CD4-positive, alpha-beta T cell treated with Interleukin-15 for 4 hours (primary cell): ENCODE measurements at regions not wholly inside any gene's neighbourhood (a gene's known extent, or its start where the extent isn't known, plus 50 kb on each side); places are given as distances from the start of the nearest gene placed in this dataset.

Experiments used
- DNase-seq: peaks from one replicate; pipeline ENCODE4 v3.0.0-alpha.2; 2020; ENCODE audit warnings: low spot score

DNA sequence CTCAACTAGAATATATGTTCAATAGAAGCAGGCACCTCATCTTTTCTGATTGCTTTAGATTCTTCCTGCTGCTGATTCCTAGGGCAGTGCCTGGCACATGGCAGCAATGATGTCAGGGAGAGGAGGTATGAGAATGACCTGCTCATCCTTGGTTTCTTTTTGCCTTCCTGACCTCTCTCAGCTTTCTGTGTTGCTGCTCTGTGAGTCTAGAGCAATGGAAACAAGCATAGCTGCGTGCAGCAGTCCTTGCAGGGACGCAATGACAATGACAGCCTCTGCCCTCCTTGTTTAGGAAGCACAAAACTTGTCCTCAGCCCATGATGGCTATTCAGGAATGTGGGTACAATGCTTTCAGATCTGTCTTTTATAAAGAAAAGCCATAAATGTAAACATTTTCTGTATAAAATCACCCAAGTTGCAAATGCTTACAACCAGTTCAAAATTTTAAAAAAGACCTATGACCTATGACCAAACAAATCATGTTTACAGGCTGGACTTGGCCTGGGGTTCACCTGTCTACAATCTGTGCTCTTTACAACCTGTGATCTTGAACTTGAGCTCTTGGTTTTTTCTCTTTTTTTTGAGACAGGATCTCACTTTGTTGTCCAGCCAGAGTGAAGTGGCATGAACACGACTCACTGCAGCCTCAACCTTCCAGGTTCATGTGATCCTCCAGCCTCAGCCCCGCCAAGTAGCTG lies 549.4 kb upstream of the ATP2B1 start:
- no peak for DNase-seq

DNA sequence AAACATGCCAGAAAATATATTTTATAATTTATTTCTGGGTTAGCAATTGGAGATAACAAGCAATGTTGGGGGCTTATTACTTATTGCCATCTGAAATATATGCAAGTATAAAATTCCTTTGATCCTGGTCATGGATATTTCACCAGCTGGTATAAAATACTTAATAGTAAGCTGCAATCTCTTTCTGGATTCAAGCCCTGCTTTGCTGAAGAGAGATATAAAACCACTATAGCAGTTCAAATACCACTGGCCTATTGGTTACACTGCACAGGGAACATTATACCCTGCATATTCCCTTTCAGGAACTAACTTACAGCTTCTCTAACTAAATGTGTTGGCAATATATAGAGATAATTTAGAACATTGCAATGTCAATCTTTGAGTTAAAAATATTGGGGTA lies 546.2 kb upstream of the ATP2B1 start:
- no peak for DNase-seq

DNA sequence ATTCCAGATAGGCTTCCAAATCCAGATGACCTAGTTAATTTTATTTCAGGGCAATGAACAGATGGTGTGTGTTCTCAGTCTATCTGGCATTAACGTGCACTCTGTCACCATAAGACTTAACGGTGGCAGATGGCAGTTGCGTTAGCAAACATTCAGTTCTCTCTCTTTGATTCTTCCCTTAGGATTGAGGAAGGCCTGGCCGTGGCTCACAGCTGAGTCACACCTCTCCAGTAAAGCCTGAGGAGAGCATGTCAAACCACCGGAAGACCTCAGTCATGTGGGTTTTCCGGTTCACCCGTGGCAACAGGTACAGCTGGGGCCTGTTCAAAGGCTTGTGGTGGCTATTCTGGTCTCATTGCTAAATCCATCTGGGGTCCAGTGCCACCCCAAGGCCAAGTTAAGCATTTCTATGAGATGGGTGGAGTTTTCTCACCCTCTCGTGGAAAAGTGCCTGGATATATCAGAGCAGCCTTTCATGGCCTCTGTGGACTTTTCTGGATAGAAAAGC lies 545.1 kb upstream of the ATP2B1 start:
- DNase-seq: peak; percentile 33

DNA sequence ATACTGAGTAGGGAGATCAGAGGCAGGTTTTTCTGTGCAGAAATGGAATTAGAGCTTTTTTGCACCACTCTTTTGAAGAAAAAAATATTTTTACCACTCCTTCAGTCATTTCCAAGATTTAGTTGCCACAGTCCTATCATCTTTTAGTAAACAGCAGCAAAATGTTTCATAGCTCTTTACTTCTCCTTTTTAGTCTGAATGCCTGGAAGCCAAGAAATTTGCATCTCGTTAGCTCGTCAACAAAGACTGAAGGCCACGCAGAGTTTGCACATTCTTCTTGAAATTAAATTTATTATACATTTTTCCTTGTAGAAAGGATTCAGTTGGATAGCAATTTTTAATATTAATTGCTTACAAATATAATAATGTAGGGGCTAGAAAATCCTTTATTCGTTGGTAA lies 544.5 kb upstream of the ATP2B1 start:
- DNase-seq: no peak

DNA sequence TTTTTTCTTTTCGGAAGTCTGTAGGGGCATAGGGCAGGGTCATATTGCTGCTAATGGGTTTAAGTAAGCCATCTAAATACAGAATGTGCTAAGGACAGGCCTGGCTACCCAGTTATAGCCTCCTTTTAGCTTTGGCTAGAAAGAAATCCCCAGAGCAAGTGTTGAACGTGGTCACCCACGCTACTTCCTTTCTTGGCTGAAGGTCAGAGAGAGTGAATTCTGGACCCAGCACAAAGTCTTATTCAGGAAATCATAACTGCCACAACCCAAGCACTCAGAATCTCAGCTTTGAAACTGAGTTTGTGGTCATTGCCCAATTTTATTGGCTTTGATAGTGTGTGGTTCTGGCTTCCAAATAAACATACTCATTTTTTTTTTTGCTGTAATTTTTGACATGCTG lies 542.1 kb upstream of the ATP2B1 start:
- DNase-seq: no peak

DNA sequence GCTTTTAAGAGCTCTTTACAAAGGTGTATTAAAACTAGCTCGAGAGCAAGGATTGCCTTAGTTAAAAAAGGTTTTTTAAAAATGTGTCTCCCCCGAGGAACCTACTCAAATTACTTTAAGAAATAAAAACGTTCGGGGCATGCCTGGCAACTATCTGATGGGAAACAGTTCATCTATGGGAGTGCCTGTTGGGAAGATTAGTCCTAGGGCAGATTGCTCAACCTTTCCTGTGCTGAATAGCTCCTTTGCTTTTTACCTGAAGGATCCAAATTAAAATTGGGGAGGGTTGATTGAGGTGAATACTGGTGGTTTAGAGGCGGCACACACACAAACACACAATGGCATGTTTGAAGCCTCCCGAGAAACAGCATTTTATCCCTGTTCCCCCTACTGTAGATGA lies 541.4 kb upstream of the ATP2B1 start:
- DNase-seq: no peak

DNA sequence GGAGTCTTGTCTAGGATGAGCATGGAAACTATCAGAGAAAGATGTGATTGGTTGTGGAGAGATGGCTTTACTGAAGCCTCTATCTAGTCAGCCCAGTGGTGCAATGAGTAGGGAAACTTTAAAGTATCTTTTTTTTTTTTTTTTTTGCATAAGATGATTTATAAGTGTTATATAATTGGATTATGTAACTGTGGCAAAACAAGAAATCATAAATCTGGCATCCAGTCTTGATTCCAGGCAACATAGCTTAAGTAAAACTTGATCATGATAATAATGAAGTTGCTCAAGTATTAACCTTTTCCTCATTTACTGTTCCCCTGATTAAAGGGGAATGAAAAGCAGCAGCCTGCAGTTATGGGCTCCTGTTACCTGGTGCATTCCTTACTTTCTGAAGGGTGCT lies 538.0 kb upstream of the ATP2B1 start:
- no peak for DNase-seq

DNA sequence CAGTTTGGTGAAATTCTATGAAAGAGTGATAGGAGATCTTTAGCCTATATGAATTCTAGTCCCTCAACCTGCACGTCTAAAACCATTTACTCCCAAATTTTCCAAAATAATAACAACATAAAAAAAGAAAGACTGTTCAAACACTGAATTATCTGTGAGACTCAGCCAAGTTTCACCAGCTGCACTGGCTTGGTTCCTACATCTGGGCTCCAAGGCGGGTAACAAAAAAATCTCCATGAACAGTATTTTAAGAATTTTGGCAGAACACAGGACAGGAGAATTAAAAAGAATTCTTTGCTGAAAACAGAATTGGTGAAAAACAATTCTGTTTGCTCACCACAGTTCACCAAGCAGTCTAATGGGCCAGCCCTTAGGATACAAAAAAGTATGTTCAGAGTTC lies 536.8 kb upstream of the ATP2B1 start:
- no peak for DNase-seq

DNA sequence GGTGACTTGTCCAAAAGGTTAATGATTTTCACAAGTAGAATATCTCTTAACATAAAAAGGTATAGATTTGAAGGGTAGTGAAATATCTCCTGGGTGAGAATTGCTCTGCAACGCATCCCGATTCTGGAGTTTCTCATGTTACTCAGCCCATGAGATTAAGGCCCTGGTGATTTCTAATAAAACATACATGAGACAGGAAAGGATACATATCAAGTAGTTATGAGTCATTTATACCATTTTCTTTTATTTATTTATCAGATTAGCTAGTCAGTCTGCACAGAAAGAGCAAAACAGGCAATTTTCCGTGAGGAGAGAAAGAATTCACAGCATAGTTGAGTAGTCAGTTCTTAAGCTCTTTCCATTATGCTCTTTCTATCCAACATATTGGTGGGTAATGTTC lies 535.6 kb upstream of the ATP2B1 start:
- DNase-seq: no peak

DNA sequence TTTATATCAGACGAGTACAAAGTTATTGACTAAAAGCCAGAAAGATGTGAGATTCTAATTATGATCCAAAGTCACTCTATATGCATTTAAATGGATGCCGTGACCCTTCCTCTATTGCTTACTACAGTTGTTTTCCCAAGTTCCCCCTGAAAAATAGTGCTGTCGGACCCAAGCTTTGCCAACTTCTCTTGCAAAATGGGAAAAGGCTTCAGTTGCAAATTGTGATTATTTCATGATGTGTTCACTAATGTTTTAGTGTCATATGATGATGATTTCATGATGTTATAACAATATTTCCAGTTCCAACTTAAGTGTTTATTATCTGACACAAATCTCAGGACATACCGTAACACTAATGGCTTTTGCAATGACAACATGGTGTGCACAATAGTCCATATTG lies 534.6 kb upstream of the ATP2B1 start:
- DNase-seq: no peak

DNA sequence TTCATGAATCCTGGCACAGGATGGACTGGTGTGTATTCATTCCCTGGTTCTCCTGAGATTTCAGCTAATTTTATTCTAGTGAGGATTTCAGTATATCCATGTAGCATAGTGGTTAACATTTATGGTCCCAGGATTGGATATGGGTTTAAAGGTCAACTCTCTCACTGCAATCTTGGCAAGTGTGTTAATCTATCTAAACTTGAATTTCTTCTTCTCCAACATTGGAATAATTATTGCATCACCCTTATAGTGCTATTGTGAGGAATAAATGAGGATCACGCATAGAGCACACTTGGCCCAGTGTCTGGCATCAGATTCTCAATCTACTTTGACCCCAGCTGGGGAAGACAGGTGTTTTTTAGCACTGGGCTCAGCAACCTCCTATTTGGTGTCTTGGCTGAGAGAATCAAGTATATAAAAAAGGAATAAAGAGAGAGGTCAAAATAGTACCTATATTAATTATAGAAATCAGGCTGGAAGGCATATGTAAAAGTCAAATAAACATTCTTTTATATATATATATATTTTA lies 531.2 kb upstream of the ATP2B1 start:
- no peak for DNase-seq

DNA sequence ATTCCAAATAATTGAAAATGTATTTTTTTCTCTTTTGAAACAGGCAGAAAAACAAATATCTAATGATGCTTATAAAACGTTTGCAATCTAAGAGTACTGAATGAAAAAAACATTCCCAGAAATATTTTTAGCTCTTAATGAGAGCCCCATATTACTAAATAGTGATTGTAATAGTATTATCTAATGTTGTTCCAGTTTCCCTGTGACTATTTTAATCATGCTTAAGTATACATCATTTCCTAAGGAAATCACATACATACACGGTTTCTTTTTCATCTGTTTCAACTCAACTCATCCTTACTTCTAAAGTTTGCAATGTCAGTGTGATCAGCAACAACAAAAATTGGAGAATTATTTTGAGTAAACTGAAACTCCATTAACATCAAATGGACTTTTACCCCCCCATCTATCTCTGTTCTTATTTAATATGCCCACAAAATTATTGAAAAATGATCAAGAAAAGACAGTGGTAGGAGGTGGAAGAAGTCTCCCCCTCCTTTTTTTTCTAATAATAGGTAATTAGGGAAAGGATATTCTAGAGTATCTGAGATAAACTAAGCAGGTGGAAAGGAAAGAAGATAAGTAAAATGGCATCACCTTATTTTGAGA lies 530.1 kb upstream of the ATP2B1 start:
- no peak for DNase-seq

DNA sequence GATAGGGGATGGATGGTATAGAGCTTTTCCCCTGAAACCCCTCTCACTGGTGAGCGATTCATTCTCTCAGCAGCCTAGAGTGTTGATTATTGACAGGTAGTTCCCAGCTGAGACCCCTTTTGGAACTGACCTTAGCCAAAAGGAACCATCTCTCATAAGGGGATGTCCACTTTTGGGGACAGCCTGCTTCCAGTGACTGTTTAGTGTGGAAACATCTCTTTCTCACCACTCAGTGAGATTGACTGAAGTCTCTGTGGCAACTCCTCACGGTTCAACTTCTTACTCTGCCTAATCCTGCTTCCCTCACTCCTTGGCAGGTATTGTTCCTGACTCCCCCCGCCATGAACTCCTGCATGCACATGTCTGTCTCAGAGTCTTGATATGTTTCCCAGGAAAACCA lies 529.2 kb upstream of the ATP2B1 start:
- no peak for DNase-seq

DNA sequence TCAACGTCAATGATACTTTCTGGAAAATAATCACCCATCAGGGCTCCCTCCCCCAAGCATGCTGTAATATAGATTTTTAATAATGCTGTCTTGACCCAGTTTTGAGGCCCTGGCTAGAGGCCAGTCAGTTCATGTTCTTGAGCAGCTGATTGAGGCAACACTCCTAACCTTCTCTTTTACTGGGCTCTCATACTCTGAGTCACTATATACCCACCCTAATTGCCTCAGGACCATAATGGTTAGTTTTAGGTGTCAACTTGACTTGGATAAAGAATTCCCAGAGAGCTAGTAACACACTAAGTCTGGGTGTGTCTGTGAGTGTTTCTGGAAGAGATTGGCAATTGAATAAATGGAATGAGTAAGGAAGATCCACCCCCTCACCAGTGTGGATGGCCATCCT lies 527.0 kb upstream of the ATP2B1 start:
- DNase-seq: no peak

DNA sequence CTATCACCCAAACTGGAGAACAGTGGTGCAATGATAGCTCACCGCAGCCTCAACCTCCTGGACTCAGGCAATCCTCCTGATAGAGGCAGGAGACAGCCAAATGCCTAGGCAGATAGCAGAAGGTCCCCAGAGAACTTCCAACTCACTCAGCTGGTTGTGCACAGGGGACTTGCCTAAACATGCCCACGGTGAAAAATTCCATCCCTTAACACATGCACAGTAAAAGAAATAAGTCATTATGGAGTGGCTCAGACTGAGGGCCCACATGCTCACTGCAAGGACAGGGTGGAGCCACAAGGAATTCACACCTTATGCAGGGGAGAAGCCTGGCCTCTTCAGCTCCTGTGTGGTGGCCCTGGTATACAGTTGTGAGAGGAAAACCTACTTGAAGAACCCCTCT lies 525.8 kb upstream of the ATP2B1 start:
- DNase-seq: no peak

DNA sequence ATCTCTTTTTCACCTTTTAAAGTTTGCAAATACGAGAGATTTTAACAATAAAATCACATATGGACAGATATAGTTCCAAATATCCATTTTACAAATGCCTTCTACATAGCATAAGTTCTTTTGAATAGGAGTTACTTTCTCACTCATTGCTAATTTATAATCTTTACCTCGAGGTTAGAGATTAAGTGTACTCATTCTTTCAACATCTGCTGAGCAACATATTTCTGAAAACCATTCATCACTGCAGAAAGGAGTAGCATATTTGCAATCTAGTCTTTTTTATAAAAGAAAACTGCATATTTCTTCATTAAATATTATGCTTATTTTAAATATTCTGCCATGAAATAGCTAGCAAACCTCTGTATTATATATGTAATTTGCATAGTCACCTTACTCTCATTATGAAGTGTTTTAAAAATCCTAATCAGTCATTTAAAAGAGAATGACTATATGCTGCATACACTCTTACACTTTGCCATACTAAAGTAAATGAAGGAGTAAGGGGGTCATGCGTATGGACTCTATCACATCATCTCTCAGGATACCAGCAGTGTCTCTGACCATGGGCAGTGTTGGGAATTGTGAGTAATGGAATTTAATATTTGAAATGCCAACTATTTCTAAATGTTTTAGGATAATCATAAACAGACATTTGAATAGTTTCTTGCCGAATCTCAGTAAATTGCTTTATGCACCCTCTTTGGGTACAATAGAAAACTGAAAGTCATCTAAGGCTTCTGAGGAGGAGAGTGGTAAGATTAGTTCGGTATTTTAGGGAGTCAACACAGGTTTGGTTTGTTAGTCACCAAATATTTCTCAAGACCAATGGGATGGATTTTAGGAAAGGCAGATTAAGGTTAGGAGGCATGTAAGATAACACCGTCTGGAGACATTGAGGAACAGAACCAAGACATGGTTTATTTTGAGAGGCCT lies 524.8 kb upstream of the ATP2B1 start:
- no peak for DNase-seq

DNA sequence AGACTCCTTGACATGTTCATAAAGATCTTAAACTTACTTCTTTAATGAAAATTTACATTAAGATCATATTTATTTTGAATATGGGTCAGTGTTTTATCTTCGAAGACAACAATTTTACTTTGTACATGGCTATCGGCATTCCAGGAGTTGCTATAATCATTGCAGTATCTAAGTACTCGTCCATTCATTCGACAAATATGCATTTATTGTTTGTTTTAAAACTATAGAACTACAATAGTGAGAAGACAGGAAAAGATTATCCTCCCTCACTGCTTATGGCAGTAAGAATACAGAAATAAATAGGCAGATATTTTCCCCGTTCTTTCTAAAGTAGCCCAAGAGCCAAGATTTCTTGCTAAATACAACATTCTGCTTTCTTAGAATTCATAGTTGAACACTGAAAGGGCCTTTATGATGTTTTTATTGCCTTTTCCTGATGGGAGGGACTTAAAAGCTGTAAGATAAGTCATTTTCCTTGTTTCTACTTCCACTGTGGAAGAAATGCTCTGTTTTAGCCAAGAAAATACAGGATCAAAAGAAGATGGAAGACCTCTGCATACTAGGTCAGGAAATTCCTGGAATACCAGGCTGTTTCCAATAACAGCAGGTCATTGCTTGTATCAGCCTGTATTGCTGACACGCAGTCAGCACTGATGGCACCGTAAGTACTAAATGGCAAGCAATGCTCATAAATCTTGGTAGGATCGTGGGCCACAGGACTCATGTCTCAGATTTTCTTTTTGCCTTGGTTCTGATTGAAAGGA lies 521.0 kb upstream of the ATP2B1 start:
- DNase-seq: no peak

DNA sequence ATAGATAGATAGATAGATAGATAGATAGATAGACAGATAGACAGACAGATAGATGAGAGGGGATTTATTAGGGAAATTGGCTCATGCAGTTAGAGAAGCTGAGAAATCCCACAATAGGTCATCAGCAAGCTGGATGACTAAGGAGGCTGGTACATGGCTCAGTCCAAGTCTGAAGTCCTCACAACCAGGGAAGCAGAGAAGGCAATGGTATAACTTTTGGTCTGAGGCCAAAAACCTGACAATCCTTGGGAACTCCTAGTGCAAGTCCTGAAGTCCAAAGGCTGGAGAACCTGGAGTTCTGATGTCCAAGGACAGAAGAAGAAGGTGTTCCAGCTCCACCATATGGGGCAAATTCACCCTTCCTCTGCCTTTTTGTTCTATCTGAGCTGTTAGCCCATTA lies 517.6 kb upstream of the ATP2B1 start:
- no peak for DNase-seq

DNA sequence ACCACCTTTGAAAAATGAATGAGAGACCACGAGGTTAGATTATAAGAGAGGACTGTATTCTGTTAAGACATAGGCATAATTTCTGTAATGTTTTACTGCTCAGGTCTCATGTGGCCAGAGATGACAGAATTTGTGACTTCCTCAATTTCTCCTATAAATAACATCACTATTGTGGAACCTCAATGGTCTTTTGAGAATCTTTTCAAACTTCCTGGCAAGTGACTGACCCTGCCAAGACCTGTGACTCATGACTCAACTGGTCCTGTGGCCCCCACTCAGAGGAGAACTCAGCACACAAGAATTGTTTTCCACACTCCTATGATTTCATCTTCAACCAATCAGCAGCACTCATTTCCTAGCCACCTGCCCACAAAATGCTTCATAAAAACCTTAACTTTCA lies 508.2 kb upstream of the ATP2B1 start:
- no peak for DNase-seq

DNA sequence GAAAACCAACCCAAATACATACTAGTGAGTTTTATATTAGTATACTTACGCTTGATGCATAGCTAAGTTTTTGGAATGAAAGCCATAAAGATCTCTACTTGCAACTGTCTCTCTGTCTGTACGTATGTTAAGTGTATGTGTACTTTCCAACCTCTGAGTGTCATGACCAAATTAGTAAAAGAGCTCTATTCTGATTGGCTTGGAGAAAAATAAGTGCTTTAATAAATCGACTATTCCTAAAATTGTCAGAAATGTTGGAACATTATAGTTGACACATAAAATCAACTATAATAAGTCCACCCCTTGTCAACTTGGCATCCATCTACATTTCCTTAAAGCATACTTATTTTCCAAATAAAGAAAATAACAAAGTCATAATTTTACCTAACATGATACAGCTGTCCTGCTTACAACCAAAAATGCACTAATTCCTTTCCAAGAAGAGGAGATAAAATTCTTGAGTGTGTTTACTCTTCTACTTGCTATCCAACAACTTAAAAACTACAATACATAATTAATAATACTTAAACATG lies 507.4 kb upstream of the ATP2B1 start:
- no peak for DNase-seq

DNA sequence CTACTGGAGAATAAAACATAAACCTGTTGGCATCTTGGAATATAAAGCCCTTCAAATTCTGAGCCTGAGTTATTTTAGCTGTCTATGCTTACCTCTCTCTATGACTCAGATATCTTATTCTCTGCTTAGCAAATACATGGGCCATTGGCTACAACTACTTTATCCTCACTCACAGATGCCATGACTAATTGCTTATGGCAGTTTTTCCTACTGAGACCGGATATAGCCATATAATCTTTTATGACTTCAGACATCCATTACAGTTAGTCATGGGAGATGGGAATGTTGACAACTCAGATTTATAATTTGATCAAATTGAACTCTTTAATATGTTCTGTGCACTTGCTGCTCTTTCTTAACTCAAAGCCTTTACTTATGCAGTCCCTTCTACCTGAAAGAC lies 502.4 kb upstream of the ATP2B1 start:
- no peak for DNase-seq

DNA sequence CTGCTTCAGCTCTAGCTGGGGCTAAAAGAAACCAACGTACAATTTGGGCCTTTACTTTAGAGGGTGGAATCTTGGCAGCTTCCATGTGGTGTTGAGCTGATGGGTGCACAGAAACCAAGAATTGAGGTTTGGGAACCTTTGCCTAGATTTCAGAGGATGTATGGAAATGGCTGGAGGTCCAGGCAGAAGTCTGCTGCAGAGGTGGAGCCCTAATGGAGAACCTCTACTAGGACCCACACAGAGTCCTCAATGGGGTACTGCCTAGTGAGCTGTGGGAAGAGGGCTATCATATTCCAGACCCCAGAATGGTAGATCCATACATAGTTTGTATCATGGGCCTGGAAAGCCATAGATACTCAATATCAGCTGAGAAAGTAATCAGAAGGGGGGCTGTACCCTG lies 500.4 kb upstream of the ATP2B1 start:
- no peak for DNase-seq
